Neutrophil (primary cell): ENCODE measurements at regions not wholly inside any gene's neighbourhood (a gene's known extent, or its start where the extent isn't known, plus 50 kb on each side); places are given as distances from the start of the nearest gene placed in this dataset.

Experiments
- H3K27ac ChIP-seq: fragments of 200-600 bp; sonication (generic); 2 replicates; pipeline ENCODE4 v1.5.1; 2016; ENCODE audit warnings: mild to moderate bottlenecking, moderate library complexity
- H3K27me3 ChIP-seq: fragments of 200-600 bp; sonication (generic); 2 replicates; pipeline ENCODE4 v1.6.0; 2016; ENCODE audit warnings: mild to moderate bottlenecking
- H3K36me3 ChIP-seq: fragments of 200-600 bp; sonication (generic); 2 replicates; pipeline ENCODE4 v1.5.1; 2017
- H3K4me1 ChIP-seq, 2 experiments: fragments of 200-600 bp in 1 of 2; sonication (generic) in 1 of 2; 1 replicate in 1 of 2; 2 replicates in 1 of 2; pipeline versions ENCODE4 v1.5.1 to v1.6.1; 2013 to 2016; ENCODE audit warnings: low read depth in 1 of 2, low read length in 1 of 2, mild to moderate bottlenecking in 1 of 2, moderate library complexity in 1 of 2; ENCODE audit not compliant: control insufficient read depth in 1 of 2, insufficient read depth in 1 of 2
- H3K4me3 ChIP-seq, 2 experiments: fragments of 200-600 bp in 1 of 2; sonication (generic) in 1 of 2; 1 replicate in 1 of 2; 2 replicates in 1 of 2; pipeline ENCODE4 v1.5.1; 2013 to 2016; ENCODE audit warnings: low read depth in 1 of 2, low read length in 1 of 2, mild to moderate bottlenecking in 1 of 2, moderate library complexity in 1 of 2
- H3K9me3 ChIP-seq: fragments of 200-600 bp; sonication (generic); 2 replicates; pipeline ENCODE4 v1.5.1; 2016
- TF ChIP-seq, protein P1 (sequence below): fragments of 200-600 bp; sonication (generic); IDR thresholded peaks from 2 replicates; pipeline ENCODE4 v1.5.1; 2016; ENCODE audit warnings: antibody characterized with exemption

DNA sequence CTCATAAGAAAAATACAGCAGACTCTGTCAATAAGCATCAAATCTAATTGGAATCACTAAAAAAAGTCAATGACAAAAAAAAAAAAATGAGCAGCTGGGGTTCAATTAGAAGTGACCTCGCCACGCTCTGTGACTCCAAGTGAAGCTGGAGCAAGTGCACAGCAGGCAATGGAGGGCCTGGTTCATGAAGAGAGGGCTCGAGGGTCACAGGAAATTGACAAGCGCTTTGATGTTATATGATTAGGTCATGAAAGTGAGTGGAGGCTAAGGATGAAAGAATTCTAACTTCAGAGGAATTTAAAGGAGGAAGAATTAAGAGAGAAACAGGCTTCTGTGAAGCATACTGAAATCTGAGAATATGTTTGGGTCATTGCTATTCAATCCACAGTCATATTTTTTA lies 85.4 kb upstream of the TMEM18 start:
- H3K9me3 ChIP-seq, result no peaks in the 10 kb centered on the region
- peaks cover 11% of the 10 kb centered on the region for H3K27me3 ChIP-seq
- H3K4me1 ChIP-seq, result no peaks in the 10 kb centered on the region
- TF ChIP-seq, protein P1, sequence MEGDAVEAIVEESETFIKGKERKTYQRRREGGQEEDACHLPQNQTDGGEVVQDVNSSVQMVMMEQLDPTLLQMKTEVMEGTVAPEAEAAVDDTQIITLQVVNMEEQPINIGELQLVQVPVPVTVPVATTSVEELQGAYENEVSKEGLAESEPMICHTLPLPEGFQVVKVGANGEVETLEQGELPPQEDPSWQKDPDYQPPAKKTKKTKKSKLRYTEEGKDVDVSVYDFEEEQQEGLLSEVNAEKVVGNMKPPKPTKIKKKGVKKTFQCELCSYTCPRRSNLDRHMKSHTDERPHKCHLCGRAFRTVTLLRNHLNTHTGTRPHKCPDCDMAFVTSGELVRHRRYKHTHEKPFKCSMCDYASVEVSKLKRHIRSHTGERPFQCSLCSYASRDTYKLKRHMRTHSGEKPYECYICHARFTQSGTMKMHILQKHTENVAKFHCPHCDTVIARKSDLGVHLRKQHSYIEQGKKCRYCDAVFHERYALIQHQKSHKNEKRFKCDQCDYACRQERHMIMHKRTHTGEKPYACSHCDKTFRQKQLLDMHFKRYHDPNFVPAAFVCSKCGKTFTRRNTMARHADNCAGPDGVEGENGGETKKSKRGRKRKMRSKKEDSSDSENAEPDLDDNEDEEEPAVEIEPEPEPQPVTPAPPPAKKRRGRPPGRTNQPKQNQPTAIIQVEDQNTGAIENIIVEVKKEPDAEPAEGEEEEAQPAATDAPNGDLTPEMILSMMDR, result no peak
- no peaks in the 10 kb centered on the region for H3K36me3 ChIP-seq
- no peak overlapping the region for H3K27ac ChIP-seq
- H3K4me3 ChIP-seq, result no peak overlapping the region

DNA sequence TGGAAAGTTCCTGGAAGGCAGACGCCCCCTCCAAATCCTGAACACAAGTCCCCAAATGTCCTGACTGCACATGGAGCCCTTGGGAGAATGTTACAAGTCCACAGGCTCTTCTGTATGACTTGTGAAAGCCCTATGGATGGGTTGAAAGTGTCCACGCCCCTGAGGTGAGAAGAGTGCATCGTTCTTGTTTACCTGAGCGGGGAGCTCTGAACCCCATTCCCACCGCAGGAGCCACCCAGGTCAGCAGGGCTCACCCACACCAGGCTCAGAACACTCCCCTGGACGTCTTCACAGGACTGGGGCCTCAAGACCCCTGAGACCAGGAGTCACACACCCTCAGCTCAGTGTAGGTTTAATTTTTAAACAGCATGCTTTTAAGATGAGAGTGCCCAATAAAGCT lies 84.2 kb upstream of the TMEM18 start:
- H3K27me3 ChIP-seq, result peaks cover 11% of the 10 kb centered on the region
- no peaks in the 10 kb centered on the region for H3K36me3 ChIP-seq
- no peaks in the 10 kb centered on the region for H3K4me1 ChIP-seq
- H3K27ac ChIP-seq, result no peak overlapping the region
- H3K4me3 ChIP-seq, result no peak overlapping the region
- no peaks in the 10 kb centered on the region for H3K9me3 ChIP-seq
- TF ChIP-seq, protein P1, result no peak

DNA sequence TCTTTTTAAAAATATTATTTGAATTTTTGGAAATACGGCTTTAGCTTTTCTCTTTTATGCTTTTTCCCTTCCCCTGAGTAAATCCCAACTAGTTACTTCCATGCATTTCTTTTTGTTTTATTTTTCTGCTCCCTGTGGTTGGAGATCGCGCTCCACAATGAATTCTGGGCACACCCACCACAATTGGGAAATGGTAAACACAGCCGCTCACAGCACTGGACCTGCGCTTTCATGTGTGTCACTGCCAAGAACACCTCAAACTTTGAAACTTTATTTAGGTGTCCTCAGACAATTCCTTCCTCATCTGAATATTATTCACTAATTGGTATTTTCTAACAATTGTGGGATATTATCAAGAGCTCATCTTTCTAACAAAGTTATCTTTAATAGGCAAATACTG lies 82.8 kb upstream of the TMEM18 start:
- no peaks in the 10 kb centered on the region for H3K9me3 ChIP-seq
- H3K36me3 ChIP-seq, result no peaks in the 10 kb centered on the region
- TF ChIP-seq, protein P1, result no peak
- peaks cover 11% of the 10 kb centered on the region for H3K27me3 ChIP-seq
- H3K4me3 ChIP-seq, result no peak overlapping the region
- H3K4me1 ChIP-seq, result no peaks in the 10 kb centered on the region
- no peak overlapping the region for H3K27ac ChIP-seq

DNA sequence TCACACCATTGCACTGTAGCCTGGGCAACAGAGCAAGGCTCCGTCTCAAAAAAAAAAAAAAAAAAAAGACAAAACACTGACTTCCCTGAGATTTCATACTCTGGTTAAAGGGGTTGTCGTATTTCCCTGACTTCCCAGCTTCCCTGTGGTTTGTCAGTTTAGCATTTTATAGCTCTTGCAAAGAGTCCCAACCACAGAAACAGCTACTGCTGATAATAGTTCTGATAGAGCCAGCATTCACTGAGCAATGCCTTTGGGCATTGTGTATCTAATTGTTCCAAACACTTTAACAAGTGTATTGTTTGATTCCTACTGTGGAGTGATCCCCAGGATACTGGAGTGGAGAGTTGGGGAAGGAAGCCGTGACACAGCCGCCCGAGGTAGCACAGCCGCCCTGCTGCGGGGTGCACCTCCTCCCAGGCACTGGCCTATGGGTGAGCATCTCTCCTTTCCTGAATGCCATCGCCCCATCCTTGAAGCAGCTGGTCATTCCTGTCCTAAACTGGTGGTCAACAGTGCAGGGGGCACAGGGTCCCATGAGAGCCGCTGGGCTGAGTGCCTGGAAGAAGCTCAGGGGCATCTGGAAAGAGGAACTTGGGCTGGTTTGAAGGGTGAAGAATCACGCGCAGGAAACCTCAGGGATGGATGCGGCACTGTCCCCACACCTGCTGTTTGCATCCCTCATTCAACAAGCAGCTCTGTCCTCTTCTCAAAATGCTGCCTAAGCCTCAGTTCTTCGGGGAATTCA lies 81.0 kb upstream of the TMEM18 start:
- Histone ChIP-seq H3K27ac (no peak overlapping the region), H3K4me3 (no peak overlapping the region), H3K9me3 (no peaks in the 10 kb centered on the region), H3K4me1 (no peaks in the 10 kb centered on the region), H3K27me3 (peaks cover 11% of the 10 kb centered on the region), H3K36me3 (no peaks in the 10 kb centered on the region)
- TF ChIP-seq, protein P1, result no peak

DNA sequence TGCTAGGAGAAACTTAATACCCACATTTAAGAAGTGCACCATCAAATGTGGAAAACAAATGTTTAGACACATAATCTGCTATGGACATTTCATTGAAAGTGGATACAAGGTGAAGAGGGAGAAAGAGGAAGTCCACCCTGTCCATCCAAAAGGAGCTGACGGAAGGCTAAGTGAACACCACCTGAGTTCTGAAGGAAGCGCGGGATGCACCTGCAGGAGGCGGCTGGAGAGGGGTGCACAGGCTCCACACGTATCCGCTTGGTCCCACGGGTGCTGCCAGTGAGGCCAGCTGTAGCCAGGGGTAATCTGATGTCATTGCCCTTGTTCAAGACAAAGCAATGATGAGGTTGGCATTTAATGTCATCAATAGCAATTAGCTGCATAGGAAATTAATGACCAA lies 75.9 kb upstream of the TMEM18 start:
- peaks cover 1% of the 10 kb centered on the region for H3K27me3 ChIP-seq
- H3K36me3 ChIP-seq, result no peaks in the 10 kb centered on the region

More for the DNA sequence above, 75.9 kb upstream of the TMEM18 start:
- no peaks in the 10 kb centered on the region for H3K9me3 ChIP-seq
- no peak overlapping the region for H3K27ac ChIP-seq
- no peaks in the 10 kb centered on the region for H3K4me1 ChIP-seq
- TF ChIP-seq, protein P1, result no peak
- no peak overlapping the region for H3K4me3 ChIP-seq
